ENCODE measurements at regions not wholly inside any gene's neighbourhood (a gene's known extent, or its start where the extent isn't known, plus 50 kb on each side); places are given as distances from the start of the nearest gene placed in this dataset.
"Not testable (repeated sequence)": the region's sequence is repeated elsewhere in the genome, so short reads cannot be mapped to it uniquely, and the experiment has no call there.

GRCh38 chr6:144969602-144970272 is 684.6 kb downstream of the UTRN start:
- TF ChIP-seq, protein P1, sequence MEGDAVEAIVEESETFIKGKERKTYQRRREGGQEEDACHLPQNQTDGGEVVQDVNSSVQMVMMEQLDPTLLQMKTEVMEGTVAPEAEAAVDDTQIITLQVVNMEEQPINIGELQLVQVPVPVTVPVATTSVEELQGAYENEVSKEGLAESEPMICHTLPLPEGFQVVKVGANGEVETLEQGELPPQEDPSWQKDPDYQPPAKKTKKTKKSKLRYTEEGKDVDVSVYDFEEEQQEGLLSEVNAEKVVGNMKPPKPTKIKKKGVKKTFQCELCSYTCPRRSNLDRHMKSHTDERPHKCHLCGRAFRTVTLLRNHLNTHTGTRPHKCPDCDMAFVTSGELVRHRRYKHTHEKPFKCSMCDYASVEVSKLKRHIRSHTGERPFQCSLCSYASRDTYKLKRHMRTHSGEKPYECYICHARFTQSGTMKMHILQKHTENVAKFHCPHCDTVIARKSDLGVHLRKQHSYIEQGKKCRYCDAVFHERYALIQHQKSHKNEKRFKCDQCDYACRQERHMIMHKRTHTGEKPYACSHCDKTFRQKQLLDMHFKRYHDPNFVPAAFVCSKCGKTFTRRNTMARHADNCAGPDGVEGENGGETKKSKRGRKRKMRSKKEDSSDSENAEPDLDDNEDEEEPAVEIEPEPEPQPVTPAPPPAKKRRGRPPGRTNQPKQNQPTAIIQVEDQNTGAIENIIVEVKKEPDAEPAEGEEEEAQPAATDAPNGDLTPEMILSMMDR (IDR thresholded peaks at IDR 0.05; ENCODE audit: insufficient read depth, low read depth, low read length): no peak
- no peak overlapping the region for H3K4me3 ChIP-seq (ENCODE audit: low read depth, low read length)
- no peak for DNase-seq (ENCODE audit: low read depth)

GRCh38 chr6:144977250-144977864 is 692.2 kb downstream of the UTRN start:
- not testable (repeated sequence) for DNase-seq (ENCODE audit: low read depth); H3K4me3 ChIP-seq (ENCODE audit: low read depth, low read length)

GRCh38 chr6:144978208-144978607 is 693.1 kb downstream of the UTRN start:
- TF ChIP-seq, protein P1 (IDR thresholded peaks at IDR 0.05; ENCODE audit: insufficient read depth, low read depth, low read length): no peak

DNA sequence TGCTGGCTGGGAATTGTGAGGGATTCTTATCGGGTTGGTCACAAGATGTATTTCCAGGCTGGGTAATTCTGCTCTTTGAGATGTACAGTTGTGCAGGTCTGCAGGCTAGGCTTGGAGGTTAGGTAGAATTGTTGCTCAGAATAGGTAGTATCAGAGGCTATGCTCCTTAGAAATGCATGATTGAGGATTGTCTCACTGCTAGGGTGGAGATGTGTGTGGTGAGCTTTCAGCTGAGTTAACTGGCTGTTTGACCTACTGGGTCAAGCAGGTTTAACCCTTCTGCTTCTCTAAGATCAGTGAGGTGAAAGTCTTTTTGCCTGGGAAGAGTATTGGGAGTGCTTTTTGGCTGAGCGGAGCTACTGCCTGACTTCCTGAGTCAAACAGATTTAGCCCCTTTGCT is 701.1 kb downstream of the UTRN start:
- TF ChIP-seq, protein P1 (IDR thresholded peaks at IDR 0.05; ENCODE audit: insufficient read depth, low read depth, low read length): no peak
- H3K4me3 ChIP-seq (ENCODE audit: low read depth, low read length): no peak overlapping the region
- no peak for DNase-seq (ENCODE audit: low read depth)

More at GRCh38 chr6:144978208-144978607, 693.1 kb downstream of the UTRN start:
- no peak for DNase-seq (ENCODE audit: low read depth)
- no peak overlapping the region for H3K4me3 ChIP-seq (ENCODE audit: low read depth, low read length)

- no peak for DNase-seq (ENCODE audit: low read depth)
- no peak overlapping the region for H3K4me3 ChIP-seq (ENCODE audit: low read depth, low read length)
- TF ChIP-seq, protein P1 (IDR thresholded peaks at IDR 0.05; ENCODE audit: insufficient read depth, low read depth, low read length): no peak
Observed at GRCh38 chr6:144989319-144990107, 704.4 kb downstream of the UTRN start.

DNA sequence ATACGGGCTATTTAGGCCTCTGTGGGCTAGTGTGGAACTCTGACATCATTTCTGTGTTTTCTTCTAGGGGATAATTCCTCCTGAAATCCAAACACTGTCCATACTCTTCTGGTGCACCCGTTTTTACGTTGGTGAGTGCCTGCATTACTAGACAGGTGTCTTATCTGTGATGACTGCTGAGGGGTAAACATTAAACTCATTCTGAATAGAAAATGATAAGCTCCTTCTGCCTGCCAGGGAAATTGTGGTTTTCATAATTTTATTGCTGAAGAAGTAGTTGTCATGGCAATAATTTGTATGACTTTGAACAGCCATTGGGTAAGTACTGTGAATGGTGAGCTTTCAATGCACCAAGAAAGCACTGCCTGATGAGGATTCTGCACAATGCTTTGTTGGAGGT is 705.6 kb downstream of the UTRN start:
- no peak for DNase-seq (ENCODE audit: low read depth)
- TF ChIP-seq, protein P1 (IDR thresholded peaks at IDR 0.05; ENCODE audit: insufficient read depth, low read depth, low read length): no peak
- H3K4me3 ChIP-seq (ENCODE audit: low read depth, low read length): no peak overlapping the region

- H3K4me3 ChIP-seq (ENCODE audit: low read depth, low read length): no peak overlapping the region
- no peak for DNase-seq (ENCODE audit: low read depth)
- TF ChIP-seq, protein P1 (IDR thresholded peaks at IDR 0.05; ENCODE audit: insufficient read depth, low read depth, low read length): no peak
Observed at GRCh38 chr6:144993870-144994269, 708.7 kb downstream of the UTRN start.

All from fibroblast of villous mesenchyme (primary cell).